GM21367 (cell line): ENCODE measurements at regions not wholly inside any gene's neighbourhood (a gene's known extent, or its start where the extent isn't known, plus 50 kb on each side); places are given as distances from the start of the nearest gene placed in this dataset.
"Not testable (repeated sequence)": the region's sequence is repeated elsewhere in the genome, so short reads cannot be mapped to it uniquely, and the experiment has no call there.

Experiments
- ATAC-seq: cut with Tn5 transposase; IDR thresholded peaks from one replicate; pipeline ENCODE4 v1.9.1; 2021; ENCODE audit not compliant: unreplicated experiment

DNA sequence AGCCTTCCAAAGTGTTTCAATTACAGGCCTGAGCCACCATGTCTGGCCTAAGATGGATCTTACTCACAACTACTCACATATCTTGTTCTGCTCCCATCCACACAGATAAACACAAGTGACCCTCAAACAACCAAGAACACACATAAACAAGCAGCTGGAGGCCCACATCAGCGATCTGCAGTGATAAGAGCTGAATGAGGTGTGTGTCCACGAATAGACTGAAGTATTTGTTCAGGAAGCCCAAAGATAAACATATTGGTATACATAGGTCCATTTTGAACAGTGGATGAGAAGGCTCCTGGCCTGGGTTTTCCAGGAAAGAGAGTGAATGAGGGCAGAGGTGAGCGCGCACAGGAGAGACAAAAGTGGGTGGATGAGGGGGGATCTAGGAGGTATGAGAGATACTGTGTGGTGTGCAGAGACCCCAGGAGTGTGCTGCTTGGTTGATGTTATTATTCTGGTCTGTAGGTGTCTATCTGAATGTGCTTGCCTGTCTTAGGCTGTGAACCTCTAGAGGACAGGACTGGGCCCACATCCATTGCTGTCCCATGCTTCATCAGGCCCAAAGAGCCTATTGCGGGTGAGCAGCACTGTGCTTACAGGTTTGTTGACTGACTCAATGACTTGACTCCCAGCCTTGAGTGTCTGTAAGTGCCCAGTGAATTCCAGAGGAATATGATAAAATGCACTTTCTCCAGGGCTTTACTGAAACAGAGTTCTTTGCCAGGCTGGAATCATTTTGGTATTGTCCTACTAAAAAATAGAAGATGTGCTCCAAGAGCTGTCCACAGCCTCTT, 79.9 kb upstream of the ATP1A1 start:
- no peak for ATAC-seq

DNA sequence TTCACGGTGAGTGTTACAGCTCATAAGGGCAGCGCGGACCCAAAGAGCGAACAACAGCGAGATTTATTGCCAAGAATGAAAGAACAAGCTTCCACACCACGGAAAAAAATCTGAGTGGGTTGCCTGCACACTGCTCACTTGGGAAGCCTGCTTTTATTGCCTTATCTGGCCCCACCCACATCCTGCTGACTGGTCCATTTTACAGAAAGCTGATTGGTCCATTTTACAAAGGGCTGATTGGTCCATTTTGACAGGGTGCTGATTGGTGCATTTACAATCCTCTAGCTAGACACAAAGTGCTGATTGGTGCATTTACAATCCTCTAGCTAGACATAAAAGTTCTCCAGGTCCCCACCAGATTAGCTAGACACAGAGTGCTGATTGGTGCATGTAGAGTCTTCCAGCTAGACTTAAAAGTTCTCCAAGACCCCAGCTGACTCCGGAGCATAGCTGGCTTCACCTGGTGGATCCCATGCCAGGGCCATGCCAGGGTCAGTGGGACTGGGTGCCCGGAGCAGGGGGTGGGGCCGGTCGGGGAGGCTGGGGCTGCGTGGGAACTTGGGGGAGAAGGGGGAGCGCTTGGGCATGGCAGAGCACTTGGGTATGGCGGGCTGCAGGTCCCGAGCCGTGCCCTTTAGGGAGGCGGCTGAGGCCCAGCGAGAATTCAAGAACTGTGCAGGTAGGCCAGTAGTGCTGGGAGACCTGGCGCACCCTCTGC, 75.4 kb upstream of the ATP1A1 start:
- no peak for ATAC-seq

GRCh38 chr1:116298213-116298579, 74.8 kb upstream of the ATP1A1 start:
- ATAC-seq: not testable (repeated sequence)

- ATAC-seq: no peak
Measured at GRCh38 chr1:116298746-116299145, 74.3 kb upstream of the ATP1A1 start.

DNA sequence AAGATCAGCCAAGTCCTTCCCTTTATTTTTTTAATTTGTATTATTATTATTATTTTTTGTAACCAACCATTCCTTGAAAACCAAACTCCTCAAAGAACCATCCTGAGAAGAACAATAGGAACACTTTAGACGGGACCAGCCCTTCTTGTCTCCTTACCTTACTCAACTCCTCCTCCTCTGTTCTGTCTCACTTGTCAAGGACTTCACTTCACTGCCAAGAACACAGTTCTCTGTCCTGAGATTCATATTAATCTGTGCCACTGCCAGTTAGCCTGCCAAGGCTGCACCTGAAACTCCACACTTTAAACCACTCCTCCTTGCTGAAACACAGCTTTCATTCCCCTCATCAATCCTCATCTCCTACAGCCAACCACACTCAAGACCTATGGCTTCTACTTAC, 73.8 kb upstream of the ATP1A1 start:
- ATAC-seq: no peak

- ATAC-seq: no peak
Measured at GRCh38 chr1:116302281-116302680, 70.8 kb upstream of the ATP1A1 start.

- no peak for ATAC-seq
Measured at GRCh38 chr1:116306102-116306501, 66.9 kb upstream of the ATP1A1 start.

GRCh38 chr1:116306840-116307442, 66.1 kb upstream of the ATP1A1 start:
- no peak for ATAC-seq

GRCh38 chr1:116308276-116308675, 64.8 kb upstream of the ATP1A1 start:
- ATAC-seq: no peak

GRCh38 chr1:116309090-116309870, 63.8 kb upstream of the ATP1A1 start:
- ATAC-seq: no peak

DNA sequence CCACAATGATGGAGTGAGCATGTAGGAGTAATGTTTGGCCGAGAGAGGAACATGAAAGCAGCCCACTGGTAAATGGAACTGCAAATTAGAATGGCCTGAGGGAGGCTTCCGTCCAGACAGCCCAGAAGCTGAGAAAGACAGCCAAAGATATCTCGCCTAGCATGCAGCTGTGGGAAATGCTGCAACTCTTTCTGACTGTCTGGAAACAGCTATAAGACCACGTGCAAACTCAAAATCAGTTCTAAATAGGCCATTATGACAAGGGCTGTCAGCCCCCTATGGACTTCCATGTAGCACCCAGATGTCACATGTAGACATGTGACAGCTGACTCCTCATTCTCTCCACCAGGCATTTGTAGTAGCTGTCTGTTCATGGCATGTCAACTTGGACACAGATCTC, 62.9 kb upstream of the ATP1A1 start:
- no peak for ATAC-seq

GRCh38 chr1:116311193-116311592, 61.9 kb upstream of the ATP1A1 start:
- no peak for ATAC-seq

GRCh38 chr1:116311756-116312680, 61.0 kb upstream of the ATP1A1 start:
- ATAC-seq: no peak

- no peak for ATAC-seq
Measured at GRCh38 chr1:116312681-116313069, 60.4 kb upstream of the ATP1A1 start.

DNA sequence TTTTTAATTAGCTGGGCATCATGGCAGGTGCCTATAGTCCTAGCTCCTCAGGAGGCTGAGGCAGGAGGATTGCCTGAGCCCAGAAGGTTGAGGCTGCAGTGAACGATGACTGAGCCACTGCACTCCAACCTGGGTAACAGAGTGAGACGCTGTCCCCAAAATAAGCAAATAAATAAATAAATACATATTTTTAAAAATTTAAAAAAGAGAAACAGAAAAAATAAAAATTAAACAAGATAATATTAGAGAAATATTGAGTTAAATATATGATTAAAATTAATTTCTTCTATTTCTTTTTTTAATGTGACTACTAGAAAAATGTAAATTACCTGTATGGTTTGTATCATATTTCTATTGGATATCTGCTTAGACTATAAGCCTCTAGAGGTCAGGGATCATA, 59.3 kb upstream of the ATP1A1 start:
- no peak for ATAC-seq

DNA sequence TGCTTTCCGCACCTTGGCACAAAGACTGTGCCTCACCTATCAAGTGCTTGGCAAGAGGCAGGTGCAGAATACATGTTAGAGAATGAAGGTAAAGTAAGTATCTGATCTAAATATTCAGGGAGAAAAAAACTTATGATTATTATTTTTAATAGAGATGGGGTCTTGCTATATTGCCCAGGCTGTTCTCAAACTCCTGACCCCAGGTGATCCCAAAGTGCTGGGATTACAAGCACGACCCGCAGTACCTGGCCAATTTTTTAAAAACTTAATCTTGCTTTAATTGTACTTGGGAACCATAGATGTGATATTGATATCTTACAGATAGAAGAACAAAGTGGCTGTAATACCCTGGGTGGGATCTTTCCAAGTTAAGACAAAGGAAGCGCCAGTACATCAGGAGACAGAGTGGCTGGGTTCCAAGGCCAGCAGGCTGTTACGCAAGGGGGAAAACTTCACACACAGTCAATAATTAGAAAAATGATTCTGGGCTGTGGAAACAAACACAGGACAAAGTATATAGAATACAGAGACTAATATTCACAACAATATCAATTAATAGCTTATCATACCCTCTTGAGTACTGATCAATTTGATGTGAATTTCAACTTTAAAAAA, 58.6 kb upstream of the ATP1A1 start:
- no peak for ATAC-seq

GRCh38 chr1:116316373-116316772, 56.7 kb upstream of the ATP1A1 start:
- no peak for ATAC-seq

- no peak for ATAC-seq
Measured at GRCh38 chr1:116318897-116319296, 54.1 kb upstream of the ATP1A1 start.

GRCh38 chr1:116320874-116321273, 52.2 kb upstream of the ATP1A1 start:
- ATAC-seq: no peak

DNA sequence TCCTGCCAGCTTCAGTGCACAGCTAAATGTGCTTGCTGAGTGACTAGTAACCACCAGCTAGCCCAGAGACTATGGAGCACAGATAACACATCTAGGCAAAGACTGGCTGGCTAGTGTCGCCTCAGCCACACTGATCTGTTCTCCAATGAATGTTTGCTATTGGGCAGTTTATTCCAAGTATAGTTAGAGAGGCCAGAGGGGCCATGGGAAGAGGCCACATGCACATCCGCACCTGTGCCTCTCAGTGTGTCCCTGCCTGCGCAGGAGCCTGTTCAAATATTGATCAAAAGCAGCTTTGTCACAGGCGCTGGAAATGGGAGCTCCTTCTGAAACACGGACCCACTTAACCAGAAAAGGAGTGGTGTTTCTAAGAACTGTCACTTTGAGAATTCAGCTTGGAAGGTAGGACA, 51.3 kb upstream of the ATP1A1 start:
- ATAC-seq: no peak
